Activated CD8-positive, alpha-beta memory T cell treated with anti-CD3 and anti-CD28 coated beads, Interleukin-2, amount 50 U/mL, for 1 hour (primary cell): ENCODE measurements at regions not wholly inside any gene's neighbourhood (a gene's known extent, or its start where the extent isn't known, plus 50 kb on each side); places are given as distances from the start of the nearest gene placed in this dataset.

Experiments
- DNase-seq: peaks from one replicate; pipeline ENCODE4 v3.0.0-alpha.2; 2020; ENCODE audit errors: extremely low read depth

DNA sequence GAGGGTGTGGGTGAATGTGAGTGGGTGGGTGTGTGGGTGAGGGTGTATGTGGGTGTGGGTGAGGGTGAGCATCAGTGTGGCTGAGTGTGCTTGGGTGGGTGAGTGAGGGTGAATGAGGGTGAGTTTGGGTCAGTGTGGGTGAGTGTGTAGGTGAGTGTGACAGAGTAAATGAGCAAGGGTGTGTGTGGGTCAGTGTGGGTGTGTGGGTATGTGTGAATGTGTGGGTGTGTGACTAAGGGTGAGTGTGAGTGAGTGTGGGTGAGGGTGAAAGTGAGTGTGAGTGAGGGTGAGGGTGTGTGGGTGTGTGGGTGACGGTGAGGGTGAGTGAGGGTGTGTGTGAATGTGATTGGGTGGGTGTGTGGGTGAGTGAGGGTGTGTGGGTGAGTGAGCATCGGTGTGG lies 1676.7 kb upstream of the TENM3 start:
- no peak for DNase-seq

DNA sequence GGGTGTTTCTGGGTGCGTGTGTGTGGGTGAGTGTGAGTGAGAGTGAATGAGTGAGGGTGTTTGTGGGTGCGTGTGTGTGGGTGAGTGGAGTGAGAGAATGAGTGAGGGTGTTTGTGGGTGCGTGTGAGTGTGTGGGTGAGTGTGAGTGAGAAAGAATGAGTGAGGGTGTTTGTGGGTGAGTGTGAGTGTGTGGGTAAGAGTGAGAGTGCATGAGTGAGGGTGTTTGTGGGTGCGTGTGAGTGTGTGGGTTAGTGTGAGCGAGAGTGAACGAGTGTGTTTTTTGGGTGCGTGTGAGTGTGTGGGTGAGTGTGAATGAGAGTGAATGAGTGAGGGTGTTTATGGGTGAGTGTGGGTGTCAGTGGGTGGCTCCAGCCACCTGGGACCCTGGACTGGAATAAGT lies 1676.1 kb upstream of the TENM3 start:
- DNase-seq: no peak

DNA sequence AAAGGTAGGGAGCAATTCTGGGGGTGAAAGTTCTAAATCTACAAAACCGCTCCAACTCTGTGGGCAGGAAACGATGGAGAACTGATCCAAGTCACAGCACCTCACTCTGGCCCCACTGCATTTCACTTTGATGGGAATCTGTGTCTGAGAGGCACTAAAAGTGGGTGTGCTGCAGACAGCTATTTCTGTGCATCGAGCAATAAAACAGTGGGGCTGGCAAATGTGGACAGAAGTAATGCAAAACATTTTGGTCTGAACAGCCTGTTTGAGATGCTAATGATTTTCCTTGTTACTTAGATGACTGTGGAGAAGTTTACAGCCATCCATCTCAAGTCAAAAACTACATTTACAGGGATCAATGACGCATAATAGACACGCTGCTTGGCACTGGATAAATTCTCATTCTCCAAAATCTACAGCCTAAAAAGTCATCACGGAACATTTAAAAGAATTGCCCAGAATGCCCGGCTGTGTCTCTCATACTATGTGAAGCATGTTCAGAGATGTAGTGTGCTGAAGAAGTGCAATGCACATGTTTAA lies 1671.6 kb upstream of the TENM3 start:
- no peak for DNase-seq

DNA sequence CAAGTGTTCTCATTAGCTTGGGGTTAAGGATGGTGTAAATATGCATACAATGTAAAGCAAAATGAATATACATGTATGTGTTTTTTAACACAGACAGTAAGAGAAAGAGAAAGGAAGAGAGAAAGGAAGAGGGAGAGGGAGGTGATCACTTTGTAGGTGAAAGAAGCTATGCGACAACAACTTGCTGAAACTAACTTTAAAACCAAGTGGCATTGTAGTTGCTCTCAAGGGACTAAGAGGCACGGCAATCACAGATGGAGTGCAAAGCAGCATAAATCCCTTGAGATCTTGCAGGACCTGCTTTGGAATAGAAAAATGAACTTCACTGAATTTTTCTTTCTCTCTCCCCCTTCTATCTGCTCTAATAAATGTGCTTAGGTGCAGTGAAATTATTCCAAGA lies 1665.0 kb upstream of the TENM3 start:
- DNase-seq: no peak

DNA sequence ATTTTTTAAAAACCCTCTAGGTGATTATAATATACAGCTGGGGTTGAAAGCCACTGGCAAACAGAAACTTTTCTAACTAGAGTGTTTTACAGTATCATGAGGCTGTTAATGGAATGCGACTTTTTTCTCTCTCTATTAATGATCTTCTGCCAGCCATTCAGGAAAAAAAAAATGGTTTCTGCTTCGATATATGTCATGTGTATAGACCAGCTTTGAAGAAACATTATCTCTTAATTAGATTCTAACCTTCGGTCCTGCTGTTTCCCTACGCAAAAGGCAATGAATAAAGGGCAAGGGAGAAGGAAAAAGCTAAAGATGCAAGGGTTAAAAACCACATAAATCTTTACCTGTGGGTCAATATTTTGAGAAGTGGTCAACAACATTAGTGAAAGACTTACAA lies 1662.1 kb upstream of the TENM3 start:
- DNase-seq: no peak

DNA sequence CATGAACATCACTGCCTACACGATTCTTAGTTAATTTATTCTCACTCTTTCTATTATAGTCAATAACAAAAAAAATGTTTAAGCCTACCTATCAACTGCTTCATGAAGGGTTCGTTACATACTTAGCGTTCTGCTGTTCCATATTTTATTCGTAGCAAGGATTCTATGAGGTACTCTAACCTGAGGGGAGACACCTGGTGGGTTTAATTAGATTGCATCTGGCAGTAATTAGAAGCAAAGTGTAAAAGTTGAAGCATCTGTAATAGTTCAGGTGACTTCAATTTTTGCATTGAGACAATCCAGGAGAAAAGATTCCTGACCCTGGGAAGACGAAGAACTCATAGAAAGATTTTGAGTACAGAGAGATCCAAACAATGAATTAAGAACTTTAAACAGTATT lies 1655.8 kb upstream of the TENM3 start:
- no peak for DNase-seq

DNA sequence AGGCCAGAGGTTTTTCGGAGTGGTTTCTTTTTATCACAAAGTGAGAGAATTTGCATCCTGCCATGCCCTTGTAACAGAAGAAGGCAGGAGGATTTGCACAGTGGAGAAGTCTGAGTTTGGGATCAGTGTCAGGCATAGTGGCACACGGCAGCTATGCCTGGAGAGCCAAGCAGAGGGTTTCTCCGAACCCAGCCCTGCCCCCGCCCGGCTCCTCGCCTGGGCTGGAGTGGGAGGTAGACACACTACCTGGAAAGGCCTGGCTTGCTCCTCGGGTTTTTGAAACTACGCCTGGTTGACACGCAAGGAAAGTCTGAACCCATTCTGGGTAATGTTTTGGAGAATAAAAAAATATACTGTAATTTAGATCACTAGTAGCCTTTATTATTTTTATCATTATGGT lies 1653.6 kb upstream of the TENM3 start:
- no peak for DNase-seq

DNA sequence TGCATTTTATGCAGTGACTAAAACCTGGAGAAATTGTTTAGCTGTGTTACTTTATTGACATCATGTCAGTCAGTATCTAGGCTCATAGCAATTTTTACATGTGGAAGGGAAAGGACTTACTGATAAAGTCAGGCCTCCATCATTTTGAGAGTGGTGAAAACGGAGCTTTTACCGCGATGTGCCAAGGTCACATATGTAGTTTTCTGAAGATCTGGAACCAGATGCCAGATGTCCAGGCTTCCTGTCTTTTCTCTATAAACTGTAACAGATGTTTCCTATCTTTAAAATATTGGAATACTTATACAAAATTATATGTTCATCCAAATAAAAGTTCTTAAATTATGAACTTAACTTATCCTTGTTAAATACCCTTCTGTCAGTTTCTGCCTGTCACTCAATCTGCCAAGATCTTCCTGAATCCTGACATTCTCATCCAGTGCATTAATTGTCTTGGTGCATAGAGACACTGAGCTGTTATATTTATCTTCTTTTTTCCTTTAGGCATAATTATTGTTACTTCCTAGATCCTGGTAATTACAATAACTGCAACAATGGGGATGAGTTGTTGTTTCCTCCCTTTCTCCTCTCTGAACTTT lies 1646.2 kb upstream of the TENM3 start:
- DNase-seq: no peak

DNA sequence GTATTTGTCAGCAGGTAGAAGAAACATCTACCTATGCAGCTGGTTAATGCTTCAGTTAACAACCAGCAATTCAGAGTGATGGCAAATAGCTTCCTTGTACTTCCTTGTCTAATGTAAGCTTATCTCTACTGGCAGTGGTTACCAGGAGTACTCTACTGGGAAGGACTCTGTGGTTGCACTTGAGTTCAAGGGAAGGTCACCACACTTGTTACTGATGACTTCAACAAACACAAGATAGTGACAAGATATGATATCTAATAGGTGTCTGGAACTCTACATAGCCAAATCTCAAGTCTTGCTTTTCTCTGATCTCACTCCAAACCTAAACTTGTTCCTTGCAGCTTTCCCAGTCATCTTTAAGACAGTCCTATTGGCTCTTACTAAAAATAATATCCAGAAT lies 1644.9 kb upstream of the TENM3 start:
- no peak for DNase-seq

DNA sequence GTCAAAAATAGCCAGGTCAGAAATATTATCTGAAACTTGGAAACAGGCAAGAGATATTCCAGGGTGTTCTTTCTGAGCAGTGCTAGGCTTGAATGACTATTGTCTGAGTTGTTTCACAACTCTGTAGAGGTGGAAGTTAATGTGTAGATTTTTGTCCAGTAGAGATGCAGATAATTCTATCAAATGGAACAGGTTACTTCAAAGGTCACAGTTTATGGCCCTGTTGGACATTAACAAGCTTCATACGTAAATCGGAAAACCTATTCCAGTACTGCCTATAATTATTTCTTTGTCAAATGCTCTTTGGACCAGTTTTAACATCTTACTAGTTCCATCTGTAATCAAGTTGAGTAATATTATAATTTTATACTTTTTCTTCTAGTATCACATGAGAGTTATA lies 1639.4 kb upstream of the TENM3 start:
- no peak for DNase-seq

DNA sequence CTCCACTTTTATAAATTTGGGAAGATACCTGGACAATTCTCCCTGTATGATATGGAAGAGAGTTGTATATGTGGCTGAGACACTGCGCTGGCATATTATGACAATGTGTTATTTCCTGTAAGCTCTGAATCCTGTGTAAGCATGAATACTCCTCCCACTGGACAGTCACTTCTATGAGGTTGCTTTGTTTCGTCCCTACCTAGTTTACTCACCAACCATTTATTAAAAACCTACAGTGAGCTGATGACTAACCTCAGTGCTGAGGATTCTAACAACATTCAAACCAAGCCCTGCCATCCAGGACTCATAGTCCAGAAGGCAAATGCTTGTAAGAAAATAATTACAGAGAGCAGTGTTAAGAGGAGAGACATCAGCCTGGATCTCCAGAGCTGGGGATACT lies 1632.9 kb upstream of the TENM3 start:
- no peak for DNase-seq

DNA sequence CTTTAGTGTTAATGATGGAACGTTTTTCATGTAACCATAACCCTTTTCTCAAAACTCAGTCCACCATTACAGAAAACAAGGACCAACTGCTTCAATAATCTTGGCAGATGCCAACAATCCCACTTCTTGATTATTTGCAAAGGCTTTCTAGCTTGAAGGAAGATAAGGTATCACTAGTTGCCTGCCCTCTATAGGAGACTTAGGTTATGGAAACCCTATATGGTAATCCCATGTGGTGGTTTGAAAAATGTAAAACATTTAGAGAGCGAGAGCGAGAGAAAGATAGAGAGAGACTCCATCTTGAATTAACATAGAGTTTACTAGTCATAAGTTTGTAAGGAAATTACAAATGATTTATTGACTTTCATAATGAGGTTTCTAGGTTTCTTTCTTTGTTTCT lies 1627.5 kb upstream of the TENM3 start:
- DNase-seq: no peak

DNA sequence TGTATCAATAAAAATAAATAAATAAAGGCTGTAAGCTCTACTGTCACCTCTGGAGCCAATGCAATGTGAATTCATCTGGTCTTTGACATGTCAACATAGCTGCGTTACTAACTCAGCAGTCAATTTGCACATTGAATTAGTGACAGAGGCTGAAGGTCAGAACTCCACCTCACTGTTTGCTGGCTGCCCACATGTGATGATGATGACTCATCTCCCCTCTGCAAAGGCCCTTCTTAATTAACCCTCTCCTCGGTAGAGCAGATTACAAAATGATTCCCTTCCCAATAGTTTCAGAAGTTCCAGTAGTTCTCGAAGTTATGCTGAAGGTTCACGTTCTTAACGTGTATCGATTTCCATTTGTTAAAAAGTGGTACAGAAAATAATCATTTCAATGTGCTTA lies 1626.0 kb upstream of the TENM3 start:
- DNase-seq: no peak

DNA sequence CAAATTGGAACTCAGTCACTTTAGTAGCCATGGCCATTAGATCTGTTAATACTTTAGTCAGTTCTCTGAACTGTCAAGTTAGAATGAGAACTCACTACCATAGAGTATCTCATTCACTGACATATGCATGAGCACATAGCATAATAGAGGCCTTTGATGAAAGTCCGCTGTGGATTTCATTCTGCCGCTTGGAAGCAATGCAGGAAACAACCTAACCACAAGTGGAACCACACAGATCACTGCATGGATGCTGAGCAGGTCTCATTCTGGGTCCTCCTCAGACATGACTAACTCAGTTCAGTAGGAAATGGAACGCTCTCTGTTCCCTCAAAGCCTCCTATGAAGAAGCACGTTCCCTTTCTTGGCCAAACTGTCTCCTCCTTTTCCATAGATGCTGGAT lies 1624.8 kb upstream of the TENM3 start:
- DNase-seq: no peak

DNA sequence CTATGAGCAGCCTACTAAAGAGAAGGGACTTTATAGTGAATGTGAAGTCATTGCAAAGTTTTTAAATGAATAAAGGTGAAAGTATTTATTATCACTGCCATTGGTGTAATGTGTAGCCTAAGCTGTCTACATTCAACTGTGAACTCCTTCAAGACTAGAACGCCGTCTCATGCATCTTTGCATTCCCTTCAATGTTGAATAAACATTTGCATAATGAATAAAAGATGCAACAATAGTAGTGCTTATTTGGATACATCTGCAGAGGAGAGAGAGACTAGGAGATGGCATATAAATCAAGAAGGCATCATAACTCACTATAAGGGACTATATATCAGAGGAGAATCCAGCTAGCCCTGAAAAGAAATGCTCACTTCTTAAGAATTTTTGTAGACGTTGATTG lies 1623.8 kb upstream of the TENM3 start:
- no peak for DNase-seq

DNA sequence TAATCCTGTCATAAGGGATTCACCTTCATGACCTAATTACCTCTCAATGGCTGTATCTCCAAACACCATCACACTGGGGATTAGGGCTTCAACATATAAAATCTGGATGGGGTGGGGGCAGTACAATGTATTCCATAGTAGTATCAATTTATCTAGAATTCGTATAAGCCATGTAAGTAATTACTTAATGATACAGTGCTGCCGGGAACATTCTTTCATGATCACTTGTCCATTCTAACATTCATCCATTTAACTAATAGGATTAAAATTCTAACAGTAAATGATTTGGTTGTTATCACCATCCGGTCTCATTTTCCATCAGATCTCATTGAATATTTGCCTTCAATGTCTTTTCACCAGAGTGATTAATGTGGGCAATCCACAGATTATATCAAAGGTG lies 1620.9 kb upstream of the TENM3 start:
- DNase-seq: no peak

DNA sequence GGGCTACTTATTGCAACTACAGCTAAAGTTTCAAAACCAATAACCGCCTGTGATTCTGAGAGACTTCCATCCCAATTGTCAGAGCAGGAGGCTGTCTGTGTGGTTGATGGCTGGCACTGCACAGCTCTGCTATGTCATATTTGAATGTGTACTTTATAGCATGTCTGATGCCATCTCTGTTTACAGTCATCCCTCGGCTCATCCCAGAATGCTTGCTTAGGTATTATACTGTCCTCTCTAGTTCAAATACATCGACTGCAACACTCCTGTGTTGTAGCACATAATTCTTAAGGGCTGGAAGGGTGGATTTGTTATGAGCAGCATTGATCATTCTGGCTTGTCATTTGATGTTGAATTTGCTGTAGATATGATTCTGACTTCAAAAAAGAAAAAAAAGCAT lies 1617.5 kb upstream of the TENM3 start:
- no peak for DNase-seq

DNA sequence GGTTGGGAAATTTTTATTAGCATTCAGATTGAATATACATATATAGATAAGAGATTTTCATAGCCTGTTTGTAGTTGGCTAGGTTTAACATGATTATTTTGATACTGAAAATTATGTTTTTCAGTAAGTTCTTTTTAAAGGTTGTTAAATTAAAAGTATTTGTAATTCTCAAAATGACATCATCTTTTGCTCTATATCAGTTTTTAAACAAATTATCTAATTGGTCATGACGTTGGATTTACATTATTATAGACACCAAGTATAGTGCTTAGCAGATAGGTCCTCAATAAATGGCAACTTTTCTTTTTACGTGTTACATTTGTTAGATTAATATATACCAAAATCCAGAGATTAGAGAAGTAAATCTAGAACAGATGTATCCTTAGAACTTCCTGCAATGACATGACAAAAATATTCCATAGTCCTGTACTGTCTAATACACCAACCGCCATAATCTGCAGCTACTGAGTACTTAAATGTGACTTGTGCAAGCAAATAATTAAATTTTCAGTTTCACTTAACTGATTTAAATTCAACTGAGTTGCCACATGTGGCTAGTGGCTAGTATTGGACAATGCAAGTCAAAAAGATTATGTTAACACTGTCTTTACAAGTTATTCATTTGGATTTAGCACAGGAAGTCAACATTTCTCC lies 1613.1 kb upstream of the TENM3 start:
- DNase-seq: no peak

DNA sequence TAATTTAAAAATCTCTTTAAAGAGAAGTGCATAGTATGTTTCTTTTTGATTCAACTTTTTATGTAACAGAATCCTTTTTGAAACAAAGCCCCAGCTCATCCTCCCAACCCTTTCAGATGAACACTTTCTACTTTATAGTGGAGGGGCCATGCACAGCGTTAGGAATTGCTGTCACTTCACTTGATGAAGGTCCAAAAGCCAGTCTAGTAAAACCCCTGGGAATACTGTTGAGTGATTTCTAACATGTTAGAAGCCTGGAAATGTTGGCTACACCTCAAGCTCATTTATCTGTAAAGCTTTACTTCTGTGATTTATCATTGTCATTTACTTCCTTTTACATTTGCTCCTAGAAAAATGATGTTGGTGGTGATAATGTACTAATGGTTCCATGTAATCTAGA lies 1608.9 kb upstream of the TENM3 start:
- DNase-seq: no peak

DNA sequence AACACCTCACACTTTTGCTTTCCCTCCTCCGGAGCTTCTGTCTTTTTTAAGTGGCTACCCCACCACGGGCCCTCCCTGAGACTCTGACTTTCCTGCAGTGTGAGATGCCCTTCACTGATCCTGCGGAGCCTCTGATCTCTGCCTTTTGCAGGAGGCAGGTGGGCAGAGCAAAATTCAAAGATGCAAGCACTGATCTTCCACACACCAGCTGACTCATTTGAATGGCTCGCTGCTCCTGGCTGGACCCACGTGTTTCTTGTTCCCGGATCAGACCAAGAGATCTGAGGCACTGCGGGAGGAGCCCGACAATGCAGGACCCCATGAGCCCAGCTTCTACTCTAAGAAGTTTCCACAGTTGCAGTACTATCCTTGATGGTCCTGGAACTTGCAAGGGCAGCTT lies 1607.9 kb upstream of the TENM3 start:
- DNase-seq: no peak

DNA sequence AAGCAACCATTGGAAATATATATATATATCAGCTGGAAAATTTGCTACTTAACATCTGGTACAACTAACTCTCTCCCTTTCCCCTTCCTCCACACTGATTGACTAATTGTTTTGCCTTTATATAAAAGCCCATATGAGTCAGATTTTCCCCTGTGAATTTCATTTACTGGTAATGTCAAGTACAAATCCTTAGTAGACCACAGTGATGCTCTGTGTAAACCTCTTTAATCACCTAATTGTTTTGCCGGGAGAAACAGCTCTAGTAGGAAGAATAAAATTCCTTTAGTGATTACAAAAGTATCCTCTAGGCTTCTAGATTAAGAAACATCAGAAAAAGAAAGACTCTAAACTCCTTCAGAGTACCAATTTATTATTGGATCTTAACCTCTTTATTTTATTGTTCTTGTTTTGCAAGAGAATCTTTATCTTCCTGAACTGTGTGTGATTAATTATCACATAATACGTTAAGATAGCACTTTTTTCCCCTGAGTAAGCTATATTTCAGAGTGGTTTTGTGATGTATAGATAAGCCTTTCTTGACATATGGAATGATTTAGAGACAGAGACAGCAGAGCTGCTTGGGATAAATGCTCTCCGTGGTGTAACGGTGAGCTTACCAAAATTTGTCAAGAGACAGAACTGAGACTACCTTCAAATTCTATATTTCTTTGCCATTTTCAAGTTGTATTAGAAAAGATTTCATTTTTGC lies 1606.4 kb upstream of the TENM3 start:
- no peak for DNase-seq

DNA sequence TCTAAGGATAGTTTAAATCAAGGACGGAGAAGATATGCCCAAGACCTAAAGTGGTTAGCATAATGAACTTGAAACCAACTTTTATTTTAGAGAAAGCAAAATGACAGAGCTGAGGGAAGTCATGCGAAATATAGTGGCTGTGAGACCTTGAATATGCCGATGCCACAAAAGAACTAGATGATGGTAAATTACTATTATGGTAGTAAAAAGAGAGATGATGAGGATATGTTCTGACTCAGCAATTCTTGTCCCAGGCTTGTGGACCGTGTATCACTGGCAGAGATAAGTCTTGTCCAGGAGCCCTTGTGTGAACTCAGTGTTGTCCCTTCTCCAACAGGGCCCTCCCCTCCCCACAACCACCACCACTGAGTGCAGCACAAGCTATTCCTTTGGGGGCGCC lies 1605.6 kb upstream of the TENM3 start:
- no peak for DNase-seq

DNA sequence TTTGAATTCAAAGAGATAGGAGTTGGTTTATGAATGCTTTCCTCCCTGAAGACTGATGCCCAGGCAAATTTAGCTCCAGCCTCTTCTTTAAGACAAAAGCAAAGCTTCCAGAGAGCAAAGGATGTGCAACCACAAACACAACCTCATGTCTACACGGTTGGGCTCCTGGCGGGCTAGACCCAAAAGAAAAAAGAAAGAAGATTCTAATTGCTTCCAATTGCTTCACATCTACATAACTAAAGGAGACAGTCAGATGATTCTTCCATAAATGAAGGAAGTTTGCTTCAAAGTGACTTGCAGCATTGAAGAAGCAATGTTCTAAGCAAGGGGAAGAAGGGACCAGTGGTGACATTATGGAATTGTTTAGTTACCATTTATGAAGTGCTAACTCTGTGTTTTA lies 1603.0 kb upstream of the TENM3 start:
- no peak for DNase-seq
